Muscle layer of colon (tissue), 2 donors: ENCODE measurements at regions not wholly inside any gene's neighbourhood (a gene's known extent, or its start where the extent isn't known, plus 50 kb on each side); places are given as distances from the start of the nearest gene placed in this dataset.

Experiments
- H3K27ac ChIP-seq: one replicate; pipeline ENCODE4 v1.7.0; 2013; ENCODE audit warnings: low read depth, mild to moderate bottlenecking, low read length, moderate library complexity
- H3K27me3 ChIP-seq, 2 donors: one replicate each; pipeline ENCODE4 v1.7.0; 2013; ENCODE audit warnings: low read length in 2 of 2, mild to moderate bottlenecking in 2 of 2; ENCODE audit not compliant: insufficient read depth in 2 of 2, control insufficient read depth in 1 of 2
- H3K36me3 ChIP-seq: one replicate; pipeline ENCODE4 v1.7.0; 2013; ENCODE audit warnings: mild to moderate bottlenecking, low read length; ENCODE audit not compliant: insufficient read depth
- H3K4me1 ChIP-seq: one replicate; pipeline ENCODE4 v1.7.0; 2013; ENCODE audit warnings: mild to moderate bottlenecking, low read length; ENCODE audit not compliant: insufficient read depth
- H3K4me3 ChIP-seq, 2 donors: one replicate each; pipeline ENCODE4 v1.7.0; 2013; ENCODE audit warnings: low read length in 2 of 2, low read depth in 1 of 2, mild to moderate bottlenecking in 1 of 2, moderate library complexity in 1 of 2
- H3K9ac ChIP-seq: one replicate; pipeline ENCODE4 v1.7.0; 2013; ENCODE audit warnings: low read length
- H3K9me3 ChIP-seq: one replicate; pipeline ENCODE4 v1.7.0; 2013; ENCODE audit warnings: mild to moderate bottlenecking, low read length
- donor health status: abdominal sarcoma.
- donor health status: Adenocarcinoma of cecum.

- Histone ChIP-seq H3K4me1 (no peaks in the 10 kb centered on the region), H3K9ac (no peak overlapping the region), H3K9me3 (no peaks in the 10 kb centered on the region), H3K27ac (no peak overlapping the region), H3K4me3 (no peak overlapping the region), H3K36me3 (no peaks in the 10 kb centered on the region), H3K27me3 (no peaks in the 10 kb centered on the region)
Measured at GRCh38 chr11:130692220-130692619, 224.1 kb downstream of the SNX19 start.

DNA sequence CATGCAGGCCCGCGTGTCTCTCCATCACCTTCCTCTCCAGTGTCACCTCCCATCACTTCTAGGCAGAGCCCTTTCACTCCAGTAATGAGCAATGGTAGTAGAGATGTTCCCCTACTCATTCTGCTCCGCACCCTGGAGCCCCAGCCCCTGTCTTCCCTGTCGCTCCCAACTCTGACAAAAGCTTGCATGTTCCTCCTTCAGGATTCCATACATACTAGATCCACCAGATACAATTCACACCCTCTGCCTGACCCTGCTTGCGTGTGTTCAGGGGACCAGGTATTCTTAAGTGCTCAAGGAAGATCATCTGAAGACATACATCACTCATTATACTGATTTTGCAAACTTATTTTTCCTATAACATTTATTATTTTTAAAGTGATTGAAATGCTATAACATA lies 222.7 kb downstream of the SNX19 start:
- Histone ChIP-seq H3K9ac (no peak overlapping the region), H3K4me1 (no peaks in the 10 kb centered on the region), H3K36me3 (no peaks in the 10 kb centered on the region), H3K9me3 (no peaks in the 10 kb centered on the region), H3K27ac (no peak overlapping the region), H3K27me3 (no peaks in the 10 kb centered on the region), H3K4me3 (no peak overlapping the region)

DNA sequence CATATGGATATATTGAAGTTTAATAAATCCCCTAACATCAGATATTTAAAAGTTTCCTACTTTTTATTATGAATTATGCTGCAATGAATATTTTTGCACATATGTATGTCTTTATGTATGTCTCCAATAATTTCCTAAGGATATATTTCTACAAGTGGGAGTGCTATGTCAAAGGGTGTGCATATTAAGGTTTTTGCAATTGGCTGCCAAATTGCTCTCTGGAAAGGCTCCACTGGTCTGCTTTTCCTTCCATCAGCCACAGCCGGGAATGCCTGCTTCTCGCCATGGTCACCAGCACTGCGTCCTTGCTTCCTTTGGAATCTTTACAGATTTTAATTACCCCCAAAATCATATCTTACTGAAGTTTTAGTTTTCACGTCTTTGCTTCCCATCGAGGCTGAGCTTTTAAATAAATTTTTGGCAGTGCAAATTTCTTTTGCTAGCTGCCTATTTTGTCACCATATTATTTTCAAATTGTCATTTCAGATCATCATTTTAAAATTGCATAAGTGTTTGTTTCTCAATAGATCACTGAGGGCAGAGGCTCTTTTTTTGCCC lies 221.7 kb downstream of the SNX19 start:
- H3K36me3 ChIP-seq, result no peaks in the 10 kb centered on the region
- no peaks in the 10 kb centered on the region for H3K9me3 ChIP-seq
- H3K4me1 ChIP-seq, result no peaks in the 10 kb centered on the region
- H3K4me3 ChIP-seq, result no peak overlapping the region
- no peak overlapping the region for H3K9ac ChIP-seq
- no peaks in the 10 kb centered on the region for H3K27me3 ChIP-seq
- no peak overlapping the region for H3K27ac ChIP-seq

GRCh38 chr11:130698174-130698573 lies 218.1 kb downstream of the SNX19 start:
- Histone ChIP-seq H3K36me3 (no peaks in the 10 kb centered on the region), H3K9me3 (no peaks in the 10 kb centered on the region), H3K4me3 (no peak overlapping the region)

GRCh38 chr11:130699561-130699960 lies 216.7 kb downstream of the SNX19 start:
- H3K36me3 ChIP-seq, result no peaks in the 10 kb centered on the region
- no peak overlapping the region for H3K9ac ChIP-seq
- H3K4me3 ChIP-seq, result no peak overlapping the region
- no peaks in the 10 kb centered on the region for H3K4me1 ChIP-seq
- no peak overlapping the region for H3K27ac ChIP-seq
- no peaks in the 10 kb centered on the region for H3K9me3 ChIP-seq
- no peaks in the 10 kb centered on the region for H3K27me3 ChIP-seq

More at GRCh38 chr11:130698174-130698573, 218.1 kb downstream of the SNX19 start:
- Histone ChIP-seq H3K9ac (no peak overlapping the region), H3K27ac (no peak overlapping the region), H3K27me3 (no peaks in the 10 kb centered on the region), H3K4me1 (no peaks in the 10 kb centered on the region)

- no peaks in the 10 kb centered on the region for H3K27me3 ChIP-seq
- H3K9me3 ChIP-seq, result no peaks in the 10 kb centered on the region
- no peak overlapping the region for H3K4me3 ChIP-seq
- no peak overlapping the region for H3K9ac ChIP-seq
- H3K27ac ChIP-seq, result no peak overlapping the region
- no peaks in the 10 kb centered on the region for H3K4me1 ChIP-seq
- no peaks in the 10 kb centered on the region for H3K36me3 ChIP-seq
Measured at GRCh38 chr11:130700092-130700491, 216.2 kb downstream of the SNX19 start.

GRCh38 chr11:130703489-130704190 lies 212.6 kb downstream of the SNX19 start:
- H3K27ac ChIP-seq, result no peak overlapping the region
- no peaks in the 10 kb centered on the region for H3K27me3 ChIP-seq
- H3K9me3 ChIP-seq, result no peaks in the 10 kb centered on the region
- H3K36me3 ChIP-seq, result no peaks in the 10 kb centered on the region
- H3K9ac ChIP-seq, result no peak overlapping the region
- H3K4me1 ChIP-seq, result peaks cover 6% of the 10 kb centered on the region
- H3K4me3 ChIP-seq, result no peak overlapping the region

DNA sequence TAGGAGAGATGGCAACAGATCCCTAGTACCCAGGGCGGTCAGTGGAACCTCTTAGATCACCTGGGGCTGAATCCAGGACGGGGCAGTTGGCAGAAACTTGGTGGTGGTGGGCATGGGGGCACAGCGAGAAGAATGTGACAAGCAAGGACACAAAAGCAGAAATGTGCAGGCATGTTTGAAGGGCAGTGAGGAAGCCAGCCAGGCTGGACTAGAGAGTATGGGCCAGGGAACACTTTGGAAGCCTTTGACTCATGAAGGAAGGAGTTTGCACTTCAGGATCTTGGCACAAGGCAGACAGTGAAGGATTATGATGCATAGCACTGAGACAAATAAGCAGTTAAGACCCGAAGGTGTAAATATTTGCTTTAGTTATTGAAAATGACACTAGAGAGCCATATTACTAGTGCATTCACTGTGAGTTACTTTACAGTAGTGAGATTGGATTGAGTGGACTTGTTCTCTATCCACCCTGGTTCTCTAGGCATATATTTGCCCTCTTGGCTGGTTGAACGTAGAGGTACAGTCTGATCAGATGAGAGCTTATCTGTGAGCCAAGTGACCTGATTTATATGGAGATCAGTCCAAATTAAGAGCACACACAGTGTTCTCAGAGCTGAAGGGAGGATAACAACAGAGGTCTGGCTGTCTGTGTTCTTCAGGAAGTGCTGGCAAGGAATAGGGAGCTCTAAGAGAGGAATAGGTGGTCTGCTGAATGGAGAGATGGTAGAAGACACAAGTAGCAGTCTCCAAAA lies 210.4 kb downstream of the SNX19 start:
- H3K4me3 ChIP-seq, result no peak overlapping the region
- H3K9me3 ChIP-seq, result no peaks in the 10 kb centered on the region
- no peak overlapping the region for H3K9ac ChIP-seq
- H3K27ac ChIP-seq, result no peak overlapping the region
- no peaks in the 10 kb centered on the region for H3K27me3 ChIP-seq
- H3K36me3 ChIP-seq, result no peaks in the 10 kb centered on the region
- peaks cover 6% of the 10 kb centered on the region for H3K4me1 ChIP-seq

DNA sequence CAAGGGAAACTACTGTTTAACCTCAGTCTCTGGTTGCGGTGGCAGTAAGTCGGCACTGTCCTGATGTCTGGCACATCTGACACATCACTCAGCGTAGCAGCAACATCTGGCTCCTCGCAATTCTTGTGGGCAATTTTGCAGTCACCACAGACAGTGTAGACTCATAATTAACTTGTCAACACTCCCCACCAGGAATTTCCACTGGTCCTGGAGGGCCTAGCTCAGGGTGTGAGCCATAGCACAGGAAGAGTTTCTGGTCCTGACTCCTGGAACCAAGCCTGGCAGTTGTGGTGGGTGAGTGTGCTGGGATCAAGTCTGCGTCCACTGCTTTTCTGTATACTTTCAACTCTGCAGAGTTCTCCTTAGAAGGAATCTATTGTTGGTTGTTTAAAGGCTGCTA lies 209.7 kb downstream of the SNX19 start:
- H3K4me3 ChIP-seq, result no peak overlapping the region
- H3K9ac ChIP-seq, result no peak overlapping the region
- no peaks in the 10 kb centered on the region for H3K27me3 ChIP-seq
- no peaks in the 10 kb centered on the region for H3K36me3 ChIP-seq
- H3K27ac ChIP-seq, result no peak overlapping the region
- H3K9me3 ChIP-seq, result no peaks in the 10 kb centered on the region
- peaks cover 6% of the 10 kb centered on the region for H3K4me1 ChIP-seq

- Histone ChIP-seq H3K9me3 (no peaks in the 10 kb centered on the region), H3K27me3 (no peaks in the 10 kb centered on the region), H3K36me3 (no peaks in the 10 kb centered on the region), H3K4me1 (peaks cover 6% of the 10 kb centered on the region), H3K4me3 (no peak overlapping the region), H3K27ac (no peak overlapping the region), H3K9ac (no peak overlapping the region)
Measured at GRCh38 chr11:130707217-130707616, 209.1 kb downstream of the SNX19 start.

GRCh38 chr11:130709531-130709930 lies 206.7 kb downstream of the SNX19 start:
- Histone ChIP-seq H3K9me3 (no peaks in the 10 kb centered on the region), H3K36me3 (no peaks in the 10 kb centered on the region), H3K9ac (no peak overlapping the region), H3K4me3 (no peak overlapping the region), H3K27me3 (no peaks in the 10 kb centered on the region), H3K4me1 (peaks cover 6% of the 10 kb centered on the region), H3K27ac (no peak overlapping the region)
